Aorta (tissue), 5 donors: ENCODE measurements at regions not wholly inside any gene's neighbourhood (a gene's known extent, or its start where the extent isn't known, plus 50 kb on each side); places are given as distances from the start of the nearest gene placed in this dataset.
A peak's percentile ranks its signal among the peaks of the same experiment; 100 is the strongest.

Experiments
- ATAC-seq: fragments of 200-7000 bp; cut with Tn5 transposase; one replicate; pipeline ENCODE4 v1.9.1; 2022; ENCODE audit warnings: moderate library complexity; ENCODE audit not compliant: low FRiP score
- DNase-seq, 2 donors: peaks; one replicate each; pipeline ENCODE4 v3.0.0-alpha.2; 2020
- H3K27ac ChIP-seq, 2 donors: one replicate each; pipeline ENCODE4 v1.5.1; 2013; ENCODE audit warnings: low read length in 2 of 2, mild to moderate bottlenecking in 2 of 2, moderate library complexity in 2 of 2, control low read depth in 1 of 2, inconsistent platforms in 1 of 2, low read depth in 1 of 2
- H3K27me3 ChIP-seq, 2 donors: one replicate each; pipeline ENCODE4 v1.6.1; 2013; ENCODE audit warnings: control low read depth in 1 of 2, low read length in 1 of 2, mild to moderate bottlenecking in 1 of 2, moderate library complexity in 1 of 2; ENCODE audit not compliant: insufficient read depth in 2 of 2, control insufficient read depth in 1 of 2
- H3K36me3 ChIP-seq, 2 donors: one replicate each; pipeline ENCODE4 v1.6.1; 2013; ENCODE audit warnings: control low read depth in 1 of 2, low read length in 1 of 2, mild to moderate bottlenecking in 1 of 2; ENCODE audit not compliant: insufficient read depth in 2 of 2, control insufficient read depth in 1 of 2
- H3K4me1 ChIP-seq, 2 donors: one replicate each; pipeline ENCODE4 v1.6.1; 2013; ENCODE audit warnings: low read length in 2 of 2, control low read depth in 1 of 2, mild to moderate bottlenecking in 1 of 2, moderate library complexity in 1 of 2; ENCODE audit not compliant: insufficient read depth in 2 of 2, control insufficient read depth in 1 of 2
- H3K4me3 ChIP-seq, 2 donors: one replicate each; pipeline ENCODE4 v1.5.1; 2013; ENCODE audit warnings: low read length in 2 of 2, control low read depth in 1 of 2, mild to moderate bottlenecking in 1 of 2
- H3K9me3 ChIP-seq: one replicate; pipeline ENCODE4 v1.6.1; 2013; ENCODE audit warnings: mild to moderate bottlenecking, low read length; ENCODE audit not compliant: control insufficient read depth
- WGBS, 2 donors: extraction: QIAGEN DNeasy Blood & Tissue Kit; methylation state at CpG; one replicate each; pipeline ENCODE4 v1.1.7; 2013; 5-methylcytosine and 5-hydroxymethylcytosine counted together
- intact Hi-C, 2 donors: fragments of 100-400 bp; cut with DNase I; formaldehyde crosslinking; loops; one replicate each; pipeline versions ENCODE4 v1.14.2 to v1.15.0; 2022
- donor health status: healthy with polysubstance abuse.
- donor health status: Bipolar disorder and iron deficiency.
- donor health status: DM: no; HTN: no; CAD: no.
- donor health status: DM: no; HTN: no; CAD: no.
- donor health status: DM: yes; HTN: yes; CAD: no.

GRCh38 chr17:79543531-79543930, 67.3 kb downstream of the RBFOX3 start:
- no peaks in the 10 kb centered on the region for H3K36me3 ChIP-seq
- no peak overlapping the region for H3K4me3 ChIP-seq
- intact Hi-C loops, result no loop called here
- H3K27ac ChIP-seq, result no peak overlapping the region
- ATAC-seq (no peak), DNase-seq (peak in 1 of 2 donors; percentile 60)
- 5 to 10% methylated on average over 15 of the region's 15 CpGs for WGBS, 2 donors
- H3K4me1 ChIP-seq, result no peaks in the 10 kb centered on the region
- H3K27me3 ChIP-seq, result no peaks in the 10 kb centered on the region
- no peaks in the 10 kb centered on the region for H3K9me3 ChIP-seq

GRCh38 chr17:79542718-79543117, 68.1 kb downstream of the RBFOX3 start:
- no peak overlapping the region for H3K4me3 ChIP-seq
- no peaks in the 10 kb centered on the region for H3K4me1 ChIP-seq
- H3K27ac ChIP-seq, result no peak overlapping the region
- DNase-seq, result peak in 1 of 2 donors; percentile 67
- intact Hi-C loops, result no loop called here
- H3K27me3 ChIP-seq, result no peaks in the 10 kb centered on the region
- no peaks in the 10 kb centered on the region for H3K9me3 ChIP-seq
- H3K36me3 ChIP-seq, result no peaks in the 10 kb centered on the region
- ATAC-seq, result no peak
- WGBS, 2 donors, result 67 to 70% methylated on average over 8 of the region's 8 CpGs

- H3K27me3 ChIP-seq, result no peaks in the 10 kb centered on the region
- no peak overlapping the region for H3K4me3 ChIP-seq
- H3K36me3 ChIP-seq, result no peaks in the 10 kb centered on the region
- H3K27ac ChIP-seq, result no peak overlapping the region
- WGBS, 2 donors, result 76 to 80% methylated on average over 15 of the region's 15 CpGs
- ATAC-seq (no peak), DNase-seq (peak in 1 of 2 donors; percentile 48)
- H3K4me1 ChIP-seq, result no peaks in the 10 kb centered on the region
- intact Hi-C loops, result no loop called here
- H3K9me3 ChIP-seq, result no peaks in the 10 kb centered on the region
Observed at GRCh38 chr17:79541056-79541850, 69.6 kb downstream of the RBFOX3 start.

GRCh38 chr17:79539944-79540705, 70.7 kb downstream of the RBFOX3 start:
- DNase-seq, result peak; percentile 25 to 74
- Histone ChIP-seq H3K4me3 (no peak overlapping the region), H3K27me3 (no peaks in the 10 kb centered on the region), H3K27ac (no peak overlapping the region), H3K4me1 (no peaks in the 10 kb centered on the region), H3K9me3 (no peaks in the 10 kb centered on the region), H3K36me3 (no peaks in the 10 kb centered on the region)
- intact Hi-C loops, result no loop called here
- ATAC-seq, result no peak
- WGBS, 2 donors, result 82% methylated on average over 25 of the region's 25 CpGs

- Histone ChIP-seq H3K9me3 (no peaks in the 10 kb centered on the region), H3K4me1 (no peaks in the 10 kb centered on the region), H3K36me3 (no peaks in the 10 kb centered on the region), H3K4me3 (no peak overlapping the region), H3K27ac (no peak overlapping the region), H3K27me3 (no peaks in the 10 kb centered on the region)
- ATAC-seq (no peak), DNase-seq (peak; percentile 14 to 19)
- 87 to 91% methylated on average over 6 of the region's 6 CpGs for WGBS, 2 donors
- intact Hi-C loops, result no loop called here
Observed at GRCh38 chr17:79538291-79538690, 72.6 kb downstream of the RBFOX3 start.

GRCh38 chr17:79537686-79538085, 73.2 kb downstream of the RBFOX3 start:
- Histone ChIP-seq H3K4me3 (no peak overlapping the region), H3K4me1 (no peaks in the 10 kb centered on the region), H3K27ac (no peak overlapping the region), H3K9me3 (no peaks in the 10 kb centered on the region), H3K36me3 (no peaks in the 10 kb centered on the region), H3K27me3 (no peaks in the 10 kb centered on the region)
- ATAC-seq (no peak), DNase-seq (peak; percentile 21 to 46)
- intact Hi-C loops, result no loop called here
- WGBS, 2 donors, result 76 to 78% methylated on average over 4 of the region's 4 CpGs

- Histone ChIP-seq H3K9me3 (no peaks in the 10 kb centered on the region), H3K27ac (no peak overlapping the region), H3K4me3 (no peak overlapping the region), H3K36me3 (no peaks in the 10 kb centered on the region), H3K27me3 (no peaks in the 10 kb centered on the region), H3K4me1 (no peaks in the 10 kb centered on the region)
- intact Hi-C loops, result no loop called here
- DNase-seq (peak; percentile 4 to 40), ATAC-seq (no peak)
- WGBS, 2 donors, result 83% methylated on average over 7 of the region's 7 CpGs
Observed at GRCh38 chr17:79537061-79537460, 73.8 kb downstream of the RBFOX3 start.

- H3K27ac ChIP-seq, result no peak overlapping the region
- peak; percentile 35 to 43 for DNase-seq
Observed at GRCh38 chr17:79536212-79536840, 74.5 kb downstream of the RBFOX3 start.

More at GRCh38 chr17:79536212-79536840, 74.5 kb downstream of the RBFOX3 start:
- ATAC-seq, result no peak
- Histone ChIP-seq H3K27me3 (no peaks in the 10 kb centered on the region), H3K9me3 (no peaks in the 10 kb centered on the region), H3K4me3 (no peak overlapping the region), H3K36me3 (no peaks in the 10 kb centered on the region), H3K4me1 (no peaks in the 10 kb centered on the region)
- intact Hi-C loops, result no loop called here
- 85 to 89% methylated on average over 15 of the region's 15 CpGs for WGBS, 2 donors
